ENCODE measurements at regions not wholly inside any gene's neighbourhood (a gene's known extent, or its start where the extent isn't known, plus 50 kb on each side); places are given as distances from the start of the nearest gene placed in this dataset.
"Not testable (repeated sequence)": the region's sequence is repeated elsewhere in the genome, so short reads cannot be mapped to it uniquely, and the experiment has no call there.

- DNase-seq, result no peak
These were observed 554.1 kb downstream of the KCTD12 start for GRCh38 chr13:76331943-76332712.

GRCh38 chr13:76330761-76331160 is 555.4 kb downstream of the KCTD12 start:
- DNase-seq, result no peak

- DNase-seq, result no peak
These were observed 556.2 kb downstream of the KCTD12 start for GRCh38 chr13:76329866-76330580.

- DNase-seq, result no peak
These were observed 557.2 kb downstream of the KCTD12 start for GRCh38 chr13:76329004-76329403.

- no peak for DNase-seq
These were observed 559.9 kb downstream of the KCTD12 start for GRCh38 chr13:76326343-76326742.

GRCh38 chr13:76319921-76320320 is 566.3 kb downstream of the KCTD12 start:
- no peak for DNase-seq

- DNase-seq, result no peak
These were observed 569.1 kb downstream of the KCTD12 start for GRCh38 chr13:76316998-76317527.

- no peak for DNase-seq
These were observed 571.7 kb downstream of the KCTD12 start for GRCh38 chr13:76314495-76314894.

- no peak for DNase-seq
These were observed 579.1 kb downstream of the KCTD12 start for GRCh38 chr13:76307142-76307541.

GRCh38 chr13:76300688-76301087 is 585.5 kb downstream of the KCTD12 start:
- no peak for DNase-seq

GRCh38 chr13:76297331-76297730 is 588.9 kb downstream of the KCTD12 start:
- no peak for DNase-seq

- no peak for DNase-seq
These were observed 589.5 kb downstream of the KCTD12 start for GRCh38 chr13:76296751-76297150.

- not testable (repeated sequence) for DNase-seq
These were observed 591.2 kb downstream of the KCTD12 start for GRCh38 chr13:76295020-76295419.

GRCh38 chr13:76293751-76294150 is 592.5 kb downstream of the KCTD12 start:
- no peak for DNase-seq

GRCh38 chr13:76293346-76293745 is 592.9 kb downstream of the KCTD12 start:
- no peak for DNase-seq

GRCh38 chr13:76292726-76293125 is 593.5 kb downstream of the KCTD12 start:
- no peak for DNase-seq

GRCh38 chr13:76292031-76292430 is 594.2 kb downstream of the KCTD12 start:
- DNase-seq, result no peak

GRCh38 chr13:76289558-76289957 is 596.6 kb downstream of the KCTD12 start:
- no peak for DNase-seq

GRCh38 chr13:76286178-76286577 is 600.0 kb downstream of the KCTD12 start:
- DNase-seq, result no peak

- DNase-seq, result no peak
These were observed 600.7 kb downstream of the KCTD12 start for GRCh38 chr13:76285463-76285862.

GRCh38 chr13:76279766-76280165 is 606.4 kb downstream of the KCTD12 start:
- not testable (repeated sequence) for DNase-seq

- DNase-seq, result no peak
These were observed 614.4 kb downstream of the KCTD12 start for GRCh38 chr13:76271728-76272232.

GRCh38 chr13:76268307-76268706 is 617.9 kb downstream of the KCTD12 start:
- DNase-seq, result not testable (repeated sequence)

GRCh38 chr13:76267216-76267615 is 619.0 kb downstream of the KCTD12 start:
- DNase-seq, result no peak
